ENCODE measurements at regions not wholly inside any gene's neighbourhood (a gene's known extent, or its start where the extent isn't known, plus 50 kb on each side); places are given as distances from the start of the nearest gene placed in this dataset.

GRCh38 chr1:99532276-99532580 is 113.7 kb upstream of the PALMD start:
- Histone ChIP-seq H3K4me3 (ENCODE audit: low read depth, low read length) (no peak overlapping the region), H3K27me3 (replicated peaks) (no peaks in the 10 kb centered on the region), H3K36me3 (replicated peaks) (no peaks in the 10 kb centered on the region), H3K27ac (no peak overlapping the region)
- in situ Hi-C loops (cut with HindIII; ENCODE audit: low pct_ligation_motif_present, low sequenced_read_pairs) = no loop called here
- TF ChIP-seq, protein P1, sequence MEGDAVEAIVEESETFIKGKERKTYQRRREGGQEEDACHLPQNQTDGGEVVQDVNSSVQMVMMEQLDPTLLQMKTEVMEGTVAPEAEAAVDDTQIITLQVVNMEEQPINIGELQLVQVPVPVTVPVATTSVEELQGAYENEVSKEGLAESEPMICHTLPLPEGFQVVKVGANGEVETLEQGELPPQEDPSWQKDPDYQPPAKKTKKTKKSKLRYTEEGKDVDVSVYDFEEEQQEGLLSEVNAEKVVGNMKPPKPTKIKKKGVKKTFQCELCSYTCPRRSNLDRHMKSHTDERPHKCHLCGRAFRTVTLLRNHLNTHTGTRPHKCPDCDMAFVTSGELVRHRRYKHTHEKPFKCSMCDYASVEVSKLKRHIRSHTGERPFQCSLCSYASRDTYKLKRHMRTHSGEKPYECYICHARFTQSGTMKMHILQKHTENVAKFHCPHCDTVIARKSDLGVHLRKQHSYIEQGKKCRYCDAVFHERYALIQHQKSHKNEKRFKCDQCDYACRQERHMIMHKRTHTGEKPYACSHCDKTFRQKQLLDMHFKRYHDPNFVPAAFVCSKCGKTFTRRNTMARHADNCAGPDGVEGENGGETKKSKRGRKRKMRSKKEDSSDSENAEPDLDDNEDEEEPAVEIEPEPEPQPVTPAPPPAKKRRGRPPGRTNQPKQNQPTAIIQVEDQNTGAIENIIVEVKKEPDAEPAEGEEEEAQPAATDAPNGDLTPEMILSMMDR (IDR thresholded peaks at IDR 0.05; ENCODE audit: low read depth, low read length, missing control alignments) = no peak
- DNase-seq = no peak

DNA sequence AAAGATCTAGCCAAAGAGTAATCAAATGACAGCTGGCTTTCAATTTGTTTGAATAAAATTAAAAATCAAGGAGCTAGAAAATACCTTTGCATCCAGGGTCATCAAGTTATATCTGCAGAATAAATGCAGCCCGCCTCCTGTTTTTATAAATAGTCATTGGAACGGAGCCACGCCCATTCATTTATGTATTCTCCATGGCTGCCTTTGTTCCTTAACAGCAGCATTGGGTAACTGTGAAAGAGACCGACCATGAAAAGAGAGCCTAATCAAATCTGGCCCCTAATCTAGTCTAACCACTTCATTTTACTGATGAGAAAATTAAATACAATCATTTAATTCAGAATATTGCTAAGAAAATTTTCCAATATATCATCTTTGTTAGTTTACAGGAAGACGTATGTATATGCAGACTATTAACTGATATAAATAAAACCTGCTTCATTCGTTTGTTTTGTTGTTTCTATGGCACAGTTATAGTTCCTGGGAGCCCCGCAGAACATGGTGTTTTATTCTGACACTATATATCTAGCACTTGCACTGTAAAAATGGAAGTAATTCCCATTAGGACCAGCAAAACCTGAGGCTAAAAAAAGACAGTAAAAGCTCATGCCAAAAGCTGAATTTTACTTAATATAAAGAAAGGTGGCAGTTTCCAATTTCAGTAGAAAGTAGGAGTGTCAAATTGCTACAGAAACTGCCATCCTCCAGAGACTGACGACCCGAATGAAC is 111.8 kb upstream of the PALMD start:
- DNase-seq = no peak
- TF ChIP-seq, protein P1 (IDR thresholded peaks at IDR 0.05; ENCODE audit: low read depth, low read length, missing control alignments) = no peak
- Histone ChIP-seq H3K4me3 (ENCODE audit: low read depth, low read length) (no peak overlapping the region), H3K36me3 (replicated peaks) (no peaks in the 10 kb centered on the region), H3K27ac (no peak overlapping the region), H3K27me3 (replicated peaks) (no peaks in the 10 kb centered on the region)
- in situ Hi-C loops (cut with HindIII; ENCODE audit: low pct_ligation_motif_present, low sequenced_read_pairs) = no loop called here

GRCh38 chr1:99534638-99534930 is 111.3 kb upstream of the PALMD start:
- DNase-seq = no peak
- H3K27ac ChIP-seq = no peak overlapping the region
- TF ChIP-seq, protein P1 (IDR thresholded peaks at IDR 0.05; ENCODE audit: low read depth, low read length, missing control alignments) = no peak
- in situ Hi-C loops (cut with HindIII; ENCODE audit: low pct_ligation_motif_present, low sequenced_read_pairs) = no loop called here
- no peaks in the 10 kb centered on the region for H3K27me3 ChIP-seq (replicated peaks)
- no peak overlapping the region for H3K4me3 ChIP-seq (ENCODE audit: low read depth, low read length)
- no peaks in the 10 kb centered on the region for H3K36me3 ChIP-seq (replicated peaks)

- in situ Hi-C loops (cut with HindIII; ENCODE audit: low pct_ligation_motif_present, low sequenced_read_pairs) = no loop called here
- DNase-seq = no peak
- Histone ChIP-seq H3K27ac (no peak overlapping the region), H3K36me3 (replicated peaks) (no peaks in the 10 kb centered on the region), H3K4me3 (ENCODE audit: low read depth, low read length) (no peak overlapping the region), H3K27me3 (replicated peaks) (no peaks in the 10 kb centered on the region)
- TF ChIP-seq, protein P1 (IDR thresholded peaks at IDR 0.05; ENCODE audit: low read depth, low read length, missing control alignments) = no peak
These were observed 110.3 kb upstream of the PALMD start for GRCh38 chr1:99535470-99536164.

DNA sequence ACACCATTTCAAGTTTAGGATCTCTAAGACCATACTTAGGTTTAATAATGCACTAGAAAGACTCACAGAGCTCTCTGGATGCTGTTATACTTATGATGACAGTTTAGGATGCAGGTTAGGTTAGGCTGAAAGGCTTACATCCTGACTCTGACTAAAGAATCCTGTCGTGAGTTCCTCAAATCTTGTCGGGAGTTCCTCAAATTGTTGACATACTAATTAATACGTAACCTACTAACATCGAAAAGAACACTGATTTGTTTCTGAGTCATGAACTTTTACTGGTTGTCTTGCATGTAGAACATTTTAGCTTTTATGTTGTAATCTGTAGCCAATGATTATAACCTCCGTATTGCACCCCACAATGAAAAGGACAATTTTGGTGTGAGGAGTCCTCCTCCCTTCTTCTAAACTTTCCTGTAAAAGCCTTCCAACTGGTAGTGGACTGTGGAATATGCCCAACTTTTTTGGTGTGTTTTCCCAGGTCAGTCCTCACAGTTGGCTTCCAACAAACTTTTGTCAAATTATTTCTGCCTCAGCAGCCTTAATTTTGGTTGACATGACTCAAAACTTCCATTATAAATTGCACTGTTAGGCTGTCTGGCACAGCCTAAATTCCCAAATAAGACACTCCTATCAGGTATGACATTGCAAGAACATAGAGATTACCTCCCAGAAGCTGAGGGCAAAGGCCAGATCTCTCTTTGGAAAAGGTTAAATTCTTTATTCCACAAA is 107.9 kb upstream of the PALMD start:
- H3K27me3 ChIP-seq (replicated peaks) = no peaks in the 10 kb centered on the region
- no peak overlapping the region for H3K4me3 ChIP-seq (ENCODE audit: low read depth, low read length)
- no peak overlapping the region for H3K27ac ChIP-seq
- in situ Hi-C loops (cut with HindIII; ENCODE audit: low pct_ligation_motif_present, low sequenced_read_pairs) = no loop called here
- DNase-seq = no peak
- no peaks in the 10 kb centered on the region for H3K36me3 ChIP-seq (replicated peaks)
- TF ChIP-seq, protein P1 (IDR thresholded peaks at IDR 0.05; ENCODE audit: low read depth, low read length, missing control alignments) = no peak
